HEK293 (cell line): ENCODE measurements at regions not wholly inside any gene's neighbourhood (a gene's known extent, or its start where the extent isn't known, plus 50 kb on each side); places are given as distances from the start of the nearest gene placed in this dataset.
A peak's percentile ranks its signal among the peaks of the same experiment; 100 is the strongest.

Experiments used
- CTCF ChIA-PET: fragments of 350-600 bp; formaldehyde crosslinking; extraction: SDS; loops from one replicate; lab custom pipeline; 2021; ENCODE audit warnings: antibody characterized with exemption; lab: Yijun Ruan, JAX
- POLR2A ChIA-PET: fragments of 300-600 bp; formaldehyde crosslinking; extraction: SDS; loops from one replicate; lab custom pipeline; 2020; ENCODE audit warnings: antibody characterized with exemption, inconsistent platforms; lab: Yijun Ruan, JAX
- H3K27ac ChIP-seq: fragments of 200-500 bp; sonication (Bioruptor generic); 2 replicates; pipeline ENCODE4 v1.5.1; 2014; ENCODE audit warnings: low read depth, low read length, control low read depth, inconsistent platforms; ENCODE audit errors: extremely low read depth
- H3K36me3 ChIP-seq, 2 experiments: fragments of 200-500 bp in 1 of 2; sonication (Bioruptor generic) in 1 of 2; 1 replicate in 1 of 2; 2 replicates in 1 of 2; pipeline ENCODE4 v1.5.1; 2014 to 2017; ENCODE audit warnings: inconsistent platforms in 2 of 2, low read length in 2 of 2; ENCODE audit not compliant: control insufficient read depth in 2 of 2, insufficient read depth in 1 of 2
- H3K4me1 ChIP-seq: fragments of 200-500 bp; sonication (Bioruptor generic); 2 replicates; pipeline ENCODE4 v1.5.1; 2014; ENCODE audit warnings: mild to moderate bottlenecking, low read length, inconsistent platforms; ENCODE audit not compliant: control insufficient read depth, insufficient read depth
- H3K4me3 ChIP-seq: 2 replicates; pipeline ENCODE4 v1.5.1; 2011; ENCODE audit warnings: low read depth, mild to moderate bottlenecking, control low read depth, low read length, moderate library complexity
- H3K9me3 ChIP-seq: fragments of 200-500 bp; sonication (Bioruptor generic); 2 replicates; pipeline ENCODE4 v1.5.1; 2014; ENCODE audit warnings: low read depth, low read length, inconsistent platforms; ENCODE audit not compliant: control insufficient read depth, insufficient read depth
- CTCF ChIP-seq: fragments of 450-650 bp; formaldehyde crosslinking; IDR thresholded peaks from 2 replicates; pipeline ENCODE4 v1.5.1; 2016; ENCODE audit warnings: missing biosample characterization, missing genetic modification characterization
- GLI4 ChIP-seq: fragments of 450-650 bp; formaldehyde crosslinking; IDR thresholded peaks from 2 replicates; pipeline ENCODE4 v1.5.1; 2016; ENCODE audit warnings: missing biosample characterization, missing genetic modification characterization
- HOXD13 ChIP-seq: sonication (generic); formaldehyde crosslinking; IDR thresholded peaks from 2 replicates; pipeline ENCODE4 v1.8.0; 2022; ENCODE audit warnings: missing genetic modification reagents, borderline replicate concordance
- SCRT2 ChIP-seq: fragments of 450-650 bp; formaldehyde crosslinking; IDR thresholded peaks from 2 replicates; pipeline ENCODE4 v1.5.1; 2016; ENCODE audit warnings: missing biosample characterization, missing genetic modification characterization
- SETDB1 ChIP-seq: IDR thresholded peaks from one replicate; pipeline ENCODE4 v1.6.1; 2017; ENCODE audit warnings: mild to moderate bottlenecking, low read length, moderate library complexity, mixed read lengths; ENCODE audit not compliant: insufficient read length
- ZBTB8A ChIP-seq: fragments of 450-650 bp; formaldehyde crosslinking; IDR thresholded peaks from 2 replicates; pipeline ENCODE4 v1.5.1; 2016; ENCODE audit warnings: missing biosample characterization, missing genetic modification characterization
- ZNF140 ChIP-seq: fragments of 450-650 bp; formaldehyde crosslinking; IDR thresholded peaks from 2 replicates; pipeline ENCODE4 v1.5.1; 2016; ENCODE audit warnings: missing biosample characterization, missing genetic modification characterization
- ZNF148 ChIP-seq: fragments of 450-650 bp; formaldehyde crosslinking; IDR thresholded peaks from 2 replicates; pipeline ENCODE4 v1.5.0; 2017; ENCODE audit warnings: missing biosample characterization, missing genetic modification characterization, borderline replicate concordance
- ZNF184 ChIP-seq: fragments of 450-650 bp; IDR thresholded peaks from 2 replicates; pipeline ENCODE4 v1.5.1; 2018; ENCODE audit warnings: missing biosample characterization, mild to moderate bottlenecking, missing genetic modification characterization
- ZNF362 ChIP-seq: fragments of 450-650 bp; formaldehyde crosslinking; IDR thresholded peaks from 2 replicates; pipeline ENCODE4 v1.5.1; 2016; ENCODE audit warnings: missing biosample characterization, missing genetic modification characterization
- ZNF391 ChIP-seq: fragments of 450-650 bp; formaldehyde crosslinking; IDR thresholded peaks from 2 replicates; pipeline ENCODE4 v1.5.1; 2016; ENCODE audit warnings: low read depth, missing biosample characterization, missing genetic modification characterization, borderline replicate concordance
- ZNF501 ChIP-seq: fragments of 450-650 bp; formaldehyde crosslinking; IDR thresholded peaks from 2 replicates; pipeline ENCODE4 v1.5.1; 2016; ENCODE audit warnings: missing biosample characterization, missing genetic modification characterization
- ZNF513 ChIP-seq: fragments of 450-650 bp; IDR thresholded peaks from 2 replicates; pipeline ENCODE4 v1.5.1; 2018; ENCODE audit warnings: missing biosample characterization, missing genetic modification characterization
- ZNF521 ChIP-seq: fragments of 450-650 bp; formaldehyde crosslinking; IDR thresholded peaks from 2 replicates; pipeline ENCODE4 v1.5.1; 2017; ENCODE audit warnings: missing biosample characterization, mild to moderate bottlenecking, missing genetic modification characterization
- ZNF596 ChIP-seq: fragments of 450-650 bp; IDR thresholded peaks from 2 replicates; pipeline ENCODE4 v1.5.0; 2018; ENCODE audit warnings: missing biosample characterization, mild to moderate bottlenecking, missing genetic modification characterization, moderate library complexity
- ZNF658 ChIP-seq: fragments of 450-650 bp; formaldehyde crosslinking; IDR thresholded peaks from 2 replicates; pipeline ENCODE4; 2016; ENCODE audit warnings: missing biosample characterization, missing genetic modification characterization
- ZNF660 ChIP-seq: fragments of 450-650 bp; IDR thresholded peaks from 2 replicates; pipeline ENCODE4 v1.5.1; 2018; ENCODE audit warnings: missing biosample characterization, mild to moderate bottlenecking, missing genetic modification characterization
- ZNF692 ChIP-seq: fragments of 450-650 bp; formaldehyde crosslinking; IDR thresholded peaks from 2 replicates; pipeline ENCODE4 v1.5.1; 2016; ENCODE audit warnings: missing biosample characterization, missing genetic modification characterization
- ZNF707 ChIP-seq: fragments of 450-650 bp; formaldehyde crosslinking; IDR thresholded peaks from 2 replicates; pipeline ENCODE4 v1.5.1; 2016; ENCODE audit warnings: missing biosample characterization, missing genetic modification characterization
- ZNF768 ChIP-seq: fragments of 450-650 bp; formaldehyde crosslinking; IDR thresholded peaks from 2 replicates; pipeline ENCODE4 v1.5.1; 2018; ENCODE audit warnings: missing biosample characterization, mild to moderate bottlenecking, missing genetic modification characterization

GRCh38 chr10:52997007-52997406 is 224.4 kb upstream of the MBL2 start:
- Histone ChIP-seq H3K9me3 (no peaks in the 10 kb centered on the region; the same call in 1 of the 2 replicates), H3K36me3 (no peaks in the 10 kb centered on the region), H3K27ac (no peak overlapping the region), H3K4me1 (peaks cover 5% of the 10 kb centered on the region; the same call in 1 of the 2 replicates), H3K4me3 (no peak overlapping the region)
- ChIA-PET POLR2A (no interaction called here), CTCF (interaction anchor here (0.7 kb wide), 1 partner anchor 36 kb away, joined by 3 read pairs; no protein-coding TSS in a partner anchor)
- TF ChIP-seq ZNF513 (tag by site-specific recombination) (no peak), ZNF658 (tag by site-specific recombination) (no peak), ZNF768 (tag by site-specific recombination) (no peak), ZNF707 (no peak), SCRT2 (tag by site-specific recombination) (no peak), SETDB1 (peak; percentile 69)

GRCh38 chr10:52994370-52994769 is 221.8 kb upstream of the MBL2 start:
- TF ChIP-seq ZNF140 (tag by site-specific recombination) (no peak), ZNF660 (tag by site-specific recombination) (no peak), ZBTB8A (tag by site-specific recombination) (no peak), ZNF184 (no peak)
- no peaks in the 10 kb centered on the region for H3K36me3 ChIP-seq
- CTCF ChIA-PET = no interaction called here
- no peak overlapping the region for H3K27ac ChIP-seq
- POLR2A ChIA-PET = no interaction called here
- no peak overlapping the region for H3K4me3 ChIP-seq
- H3K9me3 ChIP-seq = no peaks in the 10 kb centered on the region; the same call in 1 of the 2 replicates
- H3K4me1 ChIP-seq = peaks cover 5% of the 10 kb centered on the region; the same call in 1 of the 2 replicates

- H3K36me3 ChIP-seq = no peaks in the 10 kb centered on the region
- H3K4me3 ChIP-seq = no peak overlapping the region
- TF ChIP-seq CTCF = no peak
- TF ChIP-seq GLI4 (tag by site-specific recombination) = no peak
- TF ChIP-seq ZNF596 (tag by site-specific recombination) = no peak
- CTCF ChIA-PET = no interaction called here
- H3K9me3 ChIP-seq = no peaks in the 10 kb centered on the region; the same call in 1 of the 2 replicates
- no peaks in the 10 kb centered on the region for H3K4me1 ChIP-seq
- POLR2A ChIA-PET = no interaction called here
- H3K27ac ChIP-seq = no peak overlapping the region
Measured at GRCh38 chr10:52993109-52993508, 220.5 kb upstream of the MBL2 start.

GRCh38 chr10:52992567-52992966 is 220.0 kb upstream of the MBL2 start:
- POLR2A ChIA-PET = no interaction called here
- CTCF ChIA-PET = no interaction called here
- TF ChIP-seq ZNF521 (tag by site-specific recombination) = no peak
- no peak for TF ChIP-seq HOXD13 (CRISPR knock-in tag)
- no peak for TF ChIP-seq ZNF692
- no peak for TF ChIP-seq ZNF391 (tag by site-specific recombination)
- no peak for TF ChIP-seq ZNF362 (tag by site-specific recombination)
- TF ChIP-seq ZNF501 = no peak
- no peak for TF ChIP-seq ZNF148
- no peak overlapping the region for H3K27ac ChIP-seq
- no peaks in the 10 kb centered on the region for H3K9me3 ChIP-seq
- H3K36me3 ChIP-seq = no peaks in the 10 kb centered on the region
- H3K4me3 ChIP-seq = no peak overlapping the region
- no peaks in the 10 kb centered on the region for H3K4me1 ChIP-seq
